ENCODE measurements at regions not wholly inside any gene's neighbourhood (a gene's known extent, or its start where the extent isn't known, plus 50 kb on each side); places are given as distances from the start of the nearest gene placed in this dataset.

DNA sequence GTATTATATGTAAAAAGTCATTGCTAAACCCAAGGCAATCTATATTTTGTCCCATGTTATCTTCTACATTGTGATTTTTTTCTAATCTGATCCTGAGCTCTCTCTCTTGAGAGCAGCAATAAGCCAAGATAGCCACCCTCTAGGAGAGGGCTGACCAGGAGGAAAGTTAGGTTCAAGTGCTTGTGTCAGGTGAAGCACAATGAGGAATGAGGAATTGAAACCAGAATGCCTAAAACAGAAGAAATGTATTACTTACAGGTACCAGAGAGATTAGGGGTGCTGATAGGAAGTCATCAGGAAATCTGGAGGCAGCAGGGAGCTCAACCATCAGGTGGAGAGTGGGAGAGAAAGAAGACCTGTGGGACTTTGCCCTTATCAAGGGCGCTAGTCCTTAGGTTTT, 85.5 kb upstream of the BARHL2 start:
- H3K4ac ChIP-seq (replicated peaks; ENCODE audit: insufficient read length, low read depth, low read length), result no peak overlapping the region
- H3K36me3 ChIP-seq (ENCODE audit: control insufficient read depth in 2 of 4, insufficient read depth in 4 of 4, low read length in 3 of 4), result no peaks in the 10 kb centered on the region
- ChIA-PET POLR2A (ENCODE audit: partially characterized antibody) (no interaction called here), CTCF (ENCODE audit: partially characterized antibody) (no interaction called here)
- no peaks in the 10 kb centered on the region for H3K23me2 ChIP-seq (ENCODE audit: low read depth, low read length)
- H3K9ac ChIP-seq (replicated peaks in 1 of 4; ENCODE audit: extremely low read depth in 1 of 4, low read depth in 3 of 4, low read length in 3 of 4), result no peak overlapping the region
- H2BK20ac ChIP-seq (ENCODE audit: low read length), result no peak overlapping the region
- H3K79me2 ChIP-seq (ENCODE audit: control insufficient read depth in 1 of 2, insufficient read depth in 2 of 2, low read length in 2 of 2), result no peaks in the 10 kb centered on the region
- TF ChIP-seq NANOG (IDR thresholded peaks at IDR 0.05; ENCODE audit: insufficient read depth, low read depth, low read length, poor library complexity, severe bottlenecking) (no peak), TAF7 (optimal IDR thresholded peaks at IDR 0.05; ENCODE audit: borderline replicate concordance, low read depth, low read length) (no peak), RFX5 (IDR thresholded peaks at IDR 0.05; ENCODE audit: borderline replicate concordance, low read depth, low read length) (no peak), JUN (IDR thresholded peaks at IDR 0.05; ENCODE audit: low read depth, low read length) (no peak), CHD2 (IDR thresholded peaks at IDR 0.05; ENCODE audit: low read length) (no peak), CREB1 (IDR thresholded peaks at IDR 0.05) (no peak), CEBPB (IDR thresholded peaks at IDR 0.05; ENCODE audit: low read depth, low read length) (no peak), E2F6 (IDR thresholded peaks at IDR 0.05) (no peak), KDM5A (IDR thresholded peaks at IDR 0.05; ENCODE audit: low read length) (no peak), CTBP2 (IDR thresholded peaks at IDR 0.05; ENCODE audit: borderline replicate concordance, insufficient read depth, insufficient read length, low read length) (no peak), KDM1A (IDR thresholded peaks at IDR 0.05; ENCODE audit: borderline replicate concordance, low read length) (no peak), SIN3A (conservative IDR thresholded peaks at IDR 0.05 in 1 of 2, IDR thresholded peaks at IDR 0.05 in 1 of 2; ENCODE audit: low read depth in 1 of 2, low read length in 2 of 2) (no peak), TCF12 (IDR thresholded peaks at IDR 0.05; ENCODE audit: low read depth, low read length) (no peak), JUND (IDR thresholded peaks at IDR 0.05; ENCODE audit: low read length) (no peak), POLR2A (IDR thresholded peaks at IDR 0.05; ENCODE audit: control extremely low read depth in 1 of 2, low read depth in 2 of 2, low read length in 2 of 2) (no peak)
- no peak overlapping the region for H4K8ac ChIP-seq (ENCODE audit: extremely low read depth, insufficient read depth, low read length)
- 100% methylated on average over 1 of the region's 1 CpG; no CpG with 5 or more reads in 1 of the 2 experiments for WGBS, 2 experiments (ENCODE audit: extremely low coverage in 1 of 2, insufficient coverage in 1 of 2, insufficient read length in 1 of 2, insufficient replicate concordance in 2 of 2, low coverage in 1 of 2, low lambda C conversion rate in 2 of 2, missing lambda C conversion rate in 1 of 2)
- H3K18ac ChIP-seq (ENCODE audit: extremely low read depth, low read length), result no peak overlapping the region
- no peak overlapping the region for H3K14ac ChIP-seq (ENCODE audit: insufficient read length)
- no peak overlapping the region for H3K27ac ChIP-seq (ENCODE audit: low read depth, low read length)
- H2BK120ac ChIP-seq (replicated peaks; ENCODE audit: low read depth, low read length), result no peak overlapping the region
- H4K5ac ChIP-seq (ENCODE audit: insufficient read length, low read depth, low read length), result no peak overlapping the region
- FAIRE-seq, result no peak
- H3K56ac ChIP-seq (replicated peaks; ENCODE audit: insufficient read length, low read depth, low read length), result no peak overlapping the region
- H3K4me3 ChIP-seq (ENCODE audit: extremely low read depth in 1 of 4, insufficient read depth in 2 of 4, low read depth in 3 of 4, low read length in 4 of 4), result no peak overlapping the region
- no peak overlapping the region for H3K4me2 ChIP-seq (ENCODE audit: insufficient read depth in 1 of 2, low read depth in 2 of 2, low read length in 2 of 2)
- no peaks in the 10 kb centered on the region for H3K4me1 ChIP-seq (replicated peaks in 1 of 4; ENCODE audit: control insufficient read depth in 3 of 4, insufficient read depth in 4 of 4, low read length in 3 of 4)
- H2AK5ac ChIP-seq (ENCODE audit: low read depth, low read length), result no peak overlapping the region
- H2BK15ac ChIP-seq (ENCODE audit: low read length), result no peak overlapping the region
- no peak overlapping the region for H3K23ac ChIP-seq (ENCODE audit: insufficient read length)
- no peak overlapping the region for H2BK12ac ChIP-seq (ENCODE audit: low read depth, low read length)
- H3K79me1 ChIP-seq (ENCODE audit: low read depth, low read length), result no peaks in the 10 kb centered on the region
- H3K27me3 ChIP-seq (replicated peaks in 1 of 4; ENCODE audit: control insufficient read depth in 3 of 4, extremely low read depth in 1 of 4, insufficient read depth in 3 of 4, low read length in 3 of 4), result peaks cover 8 to 14% (median 12%) of the 10 kb centered on the region in 4 experiments; a peak in 5 of 7 replicates
- H4K20me1 ChIP-seq (replicated peaks in 1 of 2; ENCODE audit: control insufficient read depth in 1 of 2, insufficient read depth in 2 of 2, low read length in 2 of 2), result no peaks in the 10 kb centered on the region
- H2BK5ac ChIP-seq (ENCODE audit: low read depth, low read length), result no peak overlapping the region
- no peak overlapping the region for H4K91ac ChIP-seq (replicated peaks; ENCODE audit: insufficient read length, low read length)
- H2AFZ ChIP-seq (ENCODE audit: low read length), result no peak overlapping the region
- DNase-seq (ENCODE audit: low read depth in 1 of 2, low spot score in 2 of 2), result no peak
- no peaks in the 10 kb centered on the region for H3K9me3 ChIP-seq (ENCODE audit: insufficient read depth in 2 of 2, low read depth in 1 of 2, low read length in 1 of 2)

All from H1 (cell line).